OCI-LY1 (cell line): ENCODE measurements at regions not wholly inside any gene's neighbourhood (a gene's known extent, or its start where the extent isn't known, plus 50 kb on each side); places are given as distances from the start of the nearest gene placed in this dataset.

ENCODE experiments used
- CTCF ChIP-seq: fragments of 200-600 bp; sonication (generic), shearing (Covaris generic); IDR thresholded peaks from 2 replicates; pipeline ENCODE4 v1.5.1; 2017; ENCODE audit warnings: mild to moderate bottlenecking, antibody characterized with exemption, low read length, moderate library complexity, mixed read lengths
- EZH2 ChIP-seq: fragments of 200-600 bp; sonication (generic), shearing (Covaris generic); IDR thresholded peaks from 2 replicates; pipeline ENCODE4 v1.8.0; 2017; ENCODE audit warnings: borderline replicate concordance, mixed run types, mild to moderate bottlenecking, antibody characterized with exemption, low read length, moderate library complexity, mixed read lengths

- TF ChIP-seq CTCF = no peak
- no peak for TF ChIP-seq EZH2
Observed at GRCh38 chr22:48161298-48161697, 1398.8 kb downstream of the TBC1D22A start.
